ENCODE measurements at regions not wholly inside any gene's neighbourhood (a gene's known extent, or its start where the extent isn't known, plus 50 kb on each side); places are given as distances from the start of the nearest gene placed in this dataset.

DNA sequence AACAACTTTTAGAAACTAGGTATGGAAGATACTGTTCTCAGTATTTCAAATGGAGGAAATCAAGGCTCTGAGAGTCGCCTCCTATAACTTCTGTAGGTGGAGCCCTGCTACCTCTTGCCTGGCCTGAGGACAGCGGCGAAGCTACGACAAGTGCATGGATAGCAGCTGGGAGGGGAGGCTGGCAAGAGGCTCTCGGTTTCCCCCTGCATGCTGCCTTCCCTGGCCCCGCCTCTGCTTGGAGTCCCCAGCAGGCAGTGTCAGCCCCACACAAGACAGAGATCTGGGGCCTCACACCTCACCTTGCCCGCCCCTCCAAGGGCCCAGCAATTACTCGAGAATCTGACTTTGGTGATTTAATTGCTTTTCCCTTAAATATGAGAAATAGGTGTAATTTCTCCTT is 107.6 kb upstream of the POU3F3 start:
- no peaks in the 10 kb centered on the region for H3K36me3 ChIP-seq (replicated peaks)
- H3K27me3 ChIP-seq (ENCODE audit: low read depth), result no peaks in the 10 kb centered on the region
- no peaks in the 10 kb centered on the region for H3K9me3 ChIP-seq
- no peak overlapping the region for H3K4me3 ChIP-seq
- DNase-seq (ENCODE audit: low spot score in 2 of 2), result no peak
- H3K4me1 ChIP-seq, result no peaks in the 10 kb centered on the region
- in situ Hi-C loops (cut with MboI; ENCODE audit: low sequenced_read_pairs), result no loop called here

GRCh38 chr2:104746858-104747257 is 107.1 kb upstream of the POU3F3 start:
- no peak for DNase-seq (ENCODE audit: low spot score in 2 of 2)
- H3K9me3 ChIP-seq, result no peaks in the 10 kb centered on the region
- H3K36me3 ChIP-seq (replicated peaks), result no peaks in the 10 kb centered on the region
- in situ Hi-C loops (cut with MboI; ENCODE audit: low sequenced_read_pairs), result no loop called here
- H3K27me3 ChIP-seq (ENCODE audit: low read depth), result no peaks in the 10 kb centered on the region
- no peak overlapping the region for H3K4me3 ChIP-seq
- H3K4me1 ChIP-seq, result no peaks in the 10 kb centered on the region

DNA sequence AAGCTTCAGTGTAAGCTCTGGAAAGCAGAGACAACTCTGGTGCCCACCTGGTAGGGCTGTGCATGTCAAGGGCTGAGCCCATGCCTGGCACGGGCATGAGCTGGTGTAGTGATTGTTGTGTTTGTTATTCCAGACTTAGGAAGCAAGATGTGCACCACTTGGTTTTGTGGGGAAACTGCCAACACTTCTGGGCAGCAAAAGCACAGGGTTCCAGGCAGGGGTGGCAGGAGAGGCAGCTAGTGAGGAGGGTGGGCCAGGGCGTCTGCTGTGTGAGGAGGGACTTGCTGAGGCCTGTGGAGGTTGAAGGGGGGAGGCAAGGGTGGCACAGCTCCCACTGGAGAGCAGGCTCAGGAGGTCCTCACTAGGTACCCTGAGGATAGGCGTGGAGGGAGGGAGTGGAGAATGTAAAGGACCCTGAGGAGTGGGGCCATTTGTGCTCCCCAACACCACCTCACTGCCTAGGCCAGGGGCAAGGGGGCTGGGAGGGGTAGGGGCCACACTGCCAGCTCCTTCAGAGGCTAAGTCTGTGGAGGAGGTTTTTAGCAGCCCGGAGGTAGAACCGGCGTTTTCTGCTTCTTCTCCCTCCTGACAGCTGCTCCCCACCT is 104.0 kb upstream of the POU3F3 start:
- no peaks in the 10 kb centered on the region; the same call in 1 of the 2 replicates for H3K27me3 ChIP-seq (ENCODE audit: low read depth)
- no peak overlapping the region for H3K4me3 ChIP-seq
- no peak for DNase-seq (ENCODE audit: low spot score in 2 of 2)
- no peaks in the 10 kb centered on the region for H3K9me3 ChIP-seq
- H3K36me3 ChIP-seq (replicated peaks), result no peaks in the 10 kb centered on the region
- in situ Hi-C loops (cut with MboI; ENCODE audit: low sequenced_read_pairs), result no loop called here
- H3K4me1 ChIP-seq, result no peaks in the 10 kb centered on the region

- no peaks in the 10 kb centered on the region for H3K4me1 ChIP-seq
- in situ Hi-C loops (cut with MboI; ENCODE audit: low sequenced_read_pairs), result no loop called here
- H3K36me3 ChIP-seq (replicated peaks), result no peaks in the 10 kb centered on the region
- H3K9me3 ChIP-seq, result no peaks in the 10 kb centered on the region
- H3K27me3 ChIP-seq (ENCODE audit: low read depth), result no peaks in the 10 kb centered on the region; the same call in 1 of the 2 replicates
- DNase-seq (ENCODE audit: low spot score in 2 of 2), result no peak
- H3K4me3 ChIP-seq, result no peak overlapping the region
These were observed 101.4 kb upstream of the POU3F3 start for GRCh38 chr2:104752504-104752903.

DNA sequence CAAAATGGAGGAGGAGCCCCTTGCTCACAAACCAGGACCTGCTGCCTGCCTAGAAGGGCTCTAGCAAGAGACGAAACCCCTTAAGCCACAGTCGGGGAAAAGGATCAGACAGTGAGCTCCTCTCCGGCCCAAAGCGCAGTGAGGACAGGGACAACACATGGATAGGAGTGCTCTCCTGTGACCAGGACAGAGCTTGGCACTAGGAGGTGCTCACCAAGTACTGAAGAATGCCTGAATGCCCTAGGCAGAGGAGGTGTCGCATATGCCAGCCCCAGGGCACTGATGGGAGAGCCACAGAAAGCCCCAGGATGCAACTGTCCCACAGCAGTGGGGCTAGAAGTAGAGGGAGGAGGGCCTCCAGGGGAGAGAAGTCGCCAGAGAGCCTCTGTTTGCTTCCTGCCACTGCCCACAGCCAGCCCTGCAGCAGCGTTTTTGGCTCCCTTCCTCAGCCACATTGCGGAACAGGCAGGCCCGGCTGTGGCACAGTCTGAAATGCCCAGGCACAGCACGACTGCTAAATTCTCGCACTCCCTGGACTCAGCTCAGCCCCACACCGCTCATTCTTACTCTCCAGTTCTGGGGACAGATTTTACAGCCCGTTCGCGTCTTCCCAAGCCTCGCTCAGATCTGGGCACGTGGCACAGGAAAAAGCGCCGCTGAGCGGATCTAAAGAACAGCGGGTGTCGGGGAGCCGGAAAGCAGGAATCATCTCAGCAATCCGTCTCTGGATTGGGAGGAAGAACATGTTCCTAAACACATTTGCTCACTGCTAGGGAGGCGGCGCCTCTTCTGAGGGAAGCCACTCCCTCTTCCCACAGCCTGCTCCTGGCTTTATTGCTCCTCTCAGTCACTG is 98.7 kb upstream of the POU3F3 start:
- DNase-seq (ENCODE audit: low spot score in 2 of 2), result no peak
- Histone ChIP-seq H3K36me3 (replicated peaks) (no peaks in the 10 kb centered on the region), H3K4me1 (no peaks in the 10 kb centered on the region), H3K9me3 (no peaks in the 10 kb centered on the region), H3K27me3 (ENCODE audit: low read depth) (no peaks in the 10 kb centered on the region; the same call in 1 of the 2 replicates), H3K4me3 (no peak overlapping the region)
- in situ Hi-C loops (cut with MboI; ENCODE audit: low sequenced_read_pairs), result no loop called here

GRCh38 chr2:104756118-104756517 is 97.8 kb upstream of the POU3F3 start:
- H3K4me1 ChIP-seq, result no peaks in the 10 kb centered on the region
- no peaks in the 10 kb centered on the region; the same call in 1 of the 2 replicates for H3K27me3 ChIP-seq (ENCODE audit: low read depth)
- H3K4me3 ChIP-seq, result no peak overlapping the region
- H3K9me3 ChIP-seq, result no peaks in the 10 kb centered on the region
- in situ Hi-C loops (cut with MboI; ENCODE audit: low sequenced_read_pairs), result no loop called here
- DNase-seq (ENCODE audit: low spot score in 2 of 2), result no peak
- H3K36me3 ChIP-seq (replicated peaks), result no peaks in the 10 kb centered on the region

- in situ Hi-C loops (cut with MboI; ENCODE audit: low sequenced_read_pairs), result no loop called here
- Histone ChIP-seq H3K36me3 (replicated peaks) (no peaks in the 10 kb centered on the region), H3K27me3 (ENCODE audit: low read depth) (no peaks in the 10 kb centered on the region; the same call in 1 of the 2 replicates), H3K9me3 (no peaks in the 10 kb centered on the region), H3K4me1 (no peaks in the 10 kb centered on the region), H3K4me3 (no peak overlapping the region)
- DNase-seq (ENCODE audit: low spot score in 2 of 2), result no peak
These were observed 96.9 kb upstream of the POU3F3 start for GRCh38 chr2:104757056-104757455.

DNA sequence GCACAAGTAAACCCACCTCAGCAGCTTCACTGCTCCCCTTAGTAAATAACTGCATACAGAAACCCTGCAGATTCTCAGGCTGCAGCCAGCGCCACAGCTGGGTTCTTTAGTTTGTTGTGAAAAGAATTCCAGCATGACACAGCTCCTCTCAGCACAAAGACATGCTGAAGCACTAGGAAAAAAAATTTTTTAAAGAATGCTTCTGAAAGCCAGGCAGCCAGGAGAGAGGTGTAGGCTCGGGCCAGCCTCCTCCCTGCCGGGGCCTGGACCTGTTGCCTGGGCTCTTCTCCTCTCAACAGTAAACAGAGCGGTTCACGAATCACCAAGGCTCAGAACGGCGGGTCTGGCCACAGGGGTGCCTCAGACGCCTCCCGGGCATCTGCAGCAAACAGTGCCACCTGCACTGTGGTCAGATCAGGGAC is 95.7 kb upstream of the POU3F3 start:
- Histone ChIP-seq H3K4me3 (no peak overlapping the region), H3K4me1 (no peaks in the 10 kb centered on the region), H3K36me3 (replicated peaks) (no peaks in the 10 kb centered on the region), H3K9me3 (no peaks in the 10 kb centered on the region), H3K27me3 (ENCODE audit: low read depth) (no peaks in the 10 kb centered on the region; the same call in 1 of the 2 replicates)
- DNase-seq (ENCODE audit: low spot score in 2 of 2), result no peak
- in situ Hi-C loops (cut with MboI; ENCODE audit: low sequenced_read_pairs), result no loop called here

GRCh38 chr2:104762031-104762430 is 91.9 kb upstream of the POU3F3 start:
- H3K4me3 ChIP-seq, result no peak overlapping the region
- H3K36me3 ChIP-seq (replicated peaks), result no peaks in the 10 kb centered on the region
- in situ Hi-C loops (cut with MboI; ENCODE audit: low sequenced_read_pairs), result no loop called here
- DNase-seq (ENCODE audit: low spot score in 2 of 2), result no peak
- no peaks in the 10 kb centered on the region for H3K27me3 ChIP-seq (ENCODE audit: low read depth)
- no peaks in the 10 kb centered on the region for H3K4me1 ChIP-seq
- no peaks in the 10 kb centered on the region for H3K9me3 ChIP-seq

DNA sequence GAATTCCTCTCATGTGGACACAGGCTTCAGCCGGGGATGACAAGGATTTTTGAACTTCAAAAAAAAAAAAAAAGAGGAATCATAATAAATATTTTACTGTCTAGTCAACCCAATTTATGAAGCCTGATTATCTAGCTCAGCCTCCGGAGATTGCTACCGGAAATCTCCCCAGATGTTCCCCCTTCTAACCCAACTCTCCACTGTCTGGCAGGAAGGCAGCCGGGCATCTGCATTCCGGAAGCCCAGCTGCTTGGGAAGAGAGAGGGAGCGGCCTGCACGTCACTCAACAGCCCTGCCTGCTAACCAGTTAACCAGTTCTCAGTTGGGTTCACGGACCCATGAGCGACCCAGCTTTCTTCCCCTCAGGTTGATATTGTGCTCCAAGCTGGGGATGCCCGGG is 87.2 kb upstream of the POU3F3 start:
- H3K4me3 ChIP-seq, result no peak overlapping the region
- no peaks in the 10 kb centered on the region for H3K27me3 ChIP-seq (ENCODE audit: low read depth)
- H3K9me3 ChIP-seq, result no peaks in the 10 kb centered on the region
- DNase-seq (ENCODE audit: low spot score in 2 of 2), result no peak
- H3K36me3 ChIP-seq (replicated peaks), result no peaks in the 10 kb centered on the region
- H3K4me1 ChIP-seq, result no peaks in the 10 kb centered on the region
- in situ Hi-C loops (cut with MboI; ENCODE audit: low sequenced_read_pairs), result no loop called here

DNA sequence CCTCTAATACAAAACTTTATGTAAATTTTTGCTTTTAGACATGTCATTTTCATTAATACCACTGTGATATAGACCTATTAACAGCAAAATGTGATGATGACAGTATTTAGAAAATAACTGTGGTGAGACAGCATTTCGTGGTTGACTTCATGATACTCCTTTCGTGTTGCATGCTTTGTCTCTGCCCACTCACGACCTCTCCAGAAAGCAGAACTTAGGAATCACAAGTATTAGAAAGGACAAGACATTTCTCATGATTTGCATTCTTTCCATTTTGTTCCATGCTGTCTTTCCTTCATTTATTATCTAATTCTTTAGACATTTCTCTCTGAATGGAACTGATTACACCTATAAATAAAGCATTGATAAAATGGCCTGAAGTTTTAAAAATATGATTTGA is 85.2 kb upstream of the POU3F3 start:
- DNase-seq (ENCODE audit: low spot score in 2 of 2), result no peak
- Histone ChIP-seq H3K36me3 (replicated peaks) (no peaks in the 10 kb centered on the region), H3K4me1 (no peaks in the 10 kb centered on the region), H3K4me3 (no peak overlapping the region), H3K9me3 (no peaks in the 10 kb centered on the region), H3K27me3 (ENCODE audit: low read depth) (no peaks in the 10 kb centered on the region)
- in situ Hi-C loops (cut with MboI; ENCODE audit: low sequenced_read_pairs), result no loop called here

GRCh38 chr2:104769096-104769495 is 84.8 kb upstream of the POU3F3 start:
- Histone ChIP-seq H3K4me1 (no peaks in the 10 kb centered on the region), H3K27me3 (ENCODE audit: low read depth) (no peaks in the 10 kb centered on the region), H3K36me3 (replicated peaks) (no peaks in the 10 kb centered on the region), H3K4me3 (no peak overlapping the region), H3K9me3 (no peaks in the 10 kb centered on the region)
- in situ Hi-C loops (cut with MboI; ENCODE audit: low sequenced_read_pairs), result no loop called here
- no peak for DNase-seq (ENCODE audit: low spot score in 2 of 2)

DNA sequence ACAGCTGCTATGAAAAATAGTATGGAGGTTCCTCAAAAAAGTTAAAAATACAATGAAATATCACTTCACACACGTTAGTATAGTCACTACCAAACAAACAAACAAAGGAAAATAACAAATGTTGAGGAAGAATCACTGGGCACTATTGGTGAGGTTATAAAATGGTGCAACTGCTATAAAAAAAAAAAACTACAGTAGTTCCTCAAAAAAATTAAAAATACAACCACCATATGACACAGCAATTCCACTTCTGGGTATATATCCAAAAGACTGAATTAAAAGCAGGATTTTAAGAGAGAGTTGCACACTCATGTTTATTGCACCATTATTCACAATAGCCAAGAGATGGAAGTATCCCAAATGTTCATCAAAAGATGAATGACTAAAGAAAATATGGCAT is 80.9 kb upstream of the POU3F3 start:
- Histone ChIP-seq H3K9me3 (no peaks in the 10 kb centered on the region), H3K4me1 (no peaks in the 10 kb centered on the region), H3K4me3 (no peak overlapping the region), H3K36me3 (replicated peaks) (no peaks in the 10 kb centered on the region), H3K27me3 (ENCODE audit: low read depth) (no peaks in the 10 kb centered on the region; the same call in 1 of the 2 replicates)
- in situ Hi-C loops (cut with MboI; ENCODE audit: low sequenced_read_pairs), result no loop called here
- no peak for DNase-seq (ENCODE audit: low spot score in 2 of 2)

DNA sequence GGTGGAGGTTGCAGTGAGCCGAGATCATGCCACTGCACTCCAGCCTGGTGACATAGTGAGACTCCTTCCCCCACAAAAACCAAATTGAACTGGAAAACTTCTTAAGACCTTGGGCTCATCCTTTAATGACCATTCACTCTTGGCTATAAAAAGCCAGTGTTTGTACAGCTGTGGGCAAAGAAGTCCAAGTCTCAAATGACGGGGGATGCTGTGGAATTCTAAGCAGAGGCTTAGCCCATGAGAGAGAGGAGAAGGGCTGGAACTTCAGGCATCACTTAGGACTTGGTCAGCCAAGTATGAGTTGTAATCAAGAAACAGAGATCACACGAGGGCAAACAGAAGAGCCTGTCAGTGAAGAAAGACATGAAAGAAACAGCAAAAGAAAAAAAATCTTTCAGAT is 79.3 kb upstream of the POU3F3 start:
- Histone ChIP-seq H3K4me1 (no peaks in the 10 kb centered on the region), H3K9me3 (no peaks in the 10 kb centered on the region), H3K27me3 (ENCODE audit: low read depth) (no peaks in the 10 kb centered on the region; the same call in 1 of the 2 replicates), H3K4me3 (no peak overlapping the region), H3K36me3 (replicated peaks) (no peaks in the 10 kb centered on the region)
- no peak for DNase-seq (ENCODE audit: low spot score in 2 of 2)
- in situ Hi-C loops (cut with MboI; ENCODE audit: low sequenced_read_pairs), result no loop called here

All from HAP-1 (cell line).